Psoas muscle (tissue), 7 donors: ENCODE measurements at regions not wholly inside any gene's neighbourhood (a gene's known extent, or its start where the extent isn't known, plus 50 kb on each side); places are given as distances from the start of the nearest gene placed in this dataset.

Experiments
- ATAC-seq, 4 donors: fragments of 200-7000 bp; cut with Tn5 transposase; one replicate each; pipeline ENCODE4 v1.9.1; 2020; ENCODE audit warnings: moderate library complexity in 3 of 4, mild to moderate bottlenecking in 2 of 4
- DNase-seq, 2 donors: peaks; one replicate each; pipeline ENCODE4 v3.0.0-alpha.2; 2020
- H3K27ac ChIP-seq: fragments of 200-600 bp; one replicate; pipeline ENCODE4 v1.8.0; 2022
- H3K27me3 ChIP-seq, 3 donors: fragments of 200-600 bp in 1 of 3; one replicate each; pipeline versions ENCODE4 v1.6.1 to v1.8.0; 2013 to 2022; ENCODE audit warnings: low read length in 2 of 3, mild to moderate bottlenecking in 2 of 3, moderate library complexity in 1 of 3; ENCODE audit not compliant: insufficient read depth in 3 of 3
- H3K36me3 ChIP-seq, 2 donors: fragments of 200-600 bp in 1 of 2; one replicate each; pipeline versions ENCODE4 v1.6.1 to v1.8.0; 2013 to 2022; ENCODE audit warnings: low read depth in 1 of 2, mild to moderate bottlenecking in 1 of 2, moderate library complexity in 1 of 2; ENCODE audit not compliant: insufficient read depth in 1 of 2
- H3K4me1 ChIP-seq: fragments of 200-600 bp; one replicate; pipeline ENCODE4 v1.8.0; 2022
- H3K4me3 ChIP-seq: fragments of 200-600 bp; one replicate; pipeline ENCODE4 v1.8.0; 2022; ENCODE audit warnings: mild to moderate bottlenecking
- H3K9me3 ChIP-seq: fragments of 200-600 bp; one replicate; pipeline ENCODE4 v1.8.0; 2022
- WGBS, 3 donors: extraction: QIAGEN DNeasy Blood & Tissue Kit; methylation state at CpG; one replicate each; pipeline versions ENCODE4 v1.1.6 to v1.1.7; 2013; 5-methylcytosine and 5-hydroxymethylcytosine counted together
- intact Hi-C, 2 donors: fragments of 100-400 bp; cut with DNase I; formaldehyde crosslinking; loops; one replicate each; pipeline versions ENCODE4 v1.11.0 to v1.14.2; 2022
- TF ChIP-seq, protein P1 (sequence below): fragments of 200-600 bp; IDR thresholded peaks from one replicate; pipeline ENCODE4 v1.8.0; 2022; ENCODE audit warnings: antibody characterized with exemption
- donor health status: healthy with polysubstance abuse.
- donor health status: DM: no; HTN: no; CAD: no; lungs with moderate emphysema.
- donor health status: Bipolar disorder and iron deficiency.
- donor health status: healthy.
- donor health status: DM: yes; HTN: yes; CAD: no.
- donor health status: DM: no; HTN: no; CAD: no.
- donor health status: DM: yes; HTN: yes; CAD: no.

DNA sequence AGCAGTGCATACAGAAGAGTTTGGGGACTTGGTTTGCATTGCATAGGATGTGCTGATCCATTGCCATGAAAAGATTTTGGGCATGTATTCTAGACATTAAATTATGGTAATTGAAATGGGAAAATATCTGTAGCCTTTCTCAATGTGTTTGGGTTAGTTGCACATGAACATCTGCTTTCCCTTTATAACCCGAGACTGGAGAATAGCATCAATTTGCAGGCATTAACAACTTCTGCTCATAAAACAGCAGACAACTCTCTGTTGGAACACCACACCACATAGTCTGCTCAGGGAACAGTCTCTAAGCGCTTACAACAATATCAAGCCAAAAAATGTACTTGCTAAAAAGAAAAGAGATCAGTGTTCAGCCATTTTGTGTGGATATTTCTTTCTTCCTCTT lies 1391.1 kb upstream of the LRRTM3 start:
- no peaks in the 10 kb centered on the region for H3K36me3 ChIP-seq
- no peak overlapping the region for H3K27ac ChIP-seq
- no peaks in the 10 kb centered on the region for H3K4me1 ChIP-seq
- no peak overlapping the region for H3K4me3 ChIP-seq
- TF ChIP-seq, protein P1, sequence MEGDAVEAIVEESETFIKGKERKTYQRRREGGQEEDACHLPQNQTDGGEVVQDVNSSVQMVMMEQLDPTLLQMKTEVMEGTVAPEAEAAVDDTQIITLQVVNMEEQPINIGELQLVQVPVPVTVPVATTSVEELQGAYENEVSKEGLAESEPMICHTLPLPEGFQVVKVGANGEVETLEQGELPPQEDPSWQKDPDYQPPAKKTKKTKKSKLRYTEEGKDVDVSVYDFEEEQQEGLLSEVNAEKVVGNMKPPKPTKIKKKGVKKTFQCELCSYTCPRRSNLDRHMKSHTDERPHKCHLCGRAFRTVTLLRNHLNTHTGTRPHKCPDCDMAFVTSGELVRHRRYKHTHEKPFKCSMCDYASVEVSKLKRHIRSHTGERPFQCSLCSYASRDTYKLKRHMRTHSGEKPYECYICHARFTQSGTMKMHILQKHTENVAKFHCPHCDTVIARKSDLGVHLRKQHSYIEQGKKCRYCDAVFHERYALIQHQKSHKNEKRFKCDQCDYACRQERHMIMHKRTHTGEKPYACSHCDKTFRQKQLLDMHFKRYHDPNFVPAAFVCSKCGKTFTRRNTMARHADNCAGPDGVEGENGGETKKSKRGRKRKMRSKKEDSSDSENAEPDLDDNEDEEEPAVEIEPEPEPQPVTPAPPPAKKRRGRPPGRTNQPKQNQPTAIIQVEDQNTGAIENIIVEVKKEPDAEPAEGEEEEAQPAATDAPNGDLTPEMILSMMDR: no peak
- peaks cover 4% of the 10 kb centered on the region for H3K9me3 ChIP-seq
- no peak for ATAC-seq
- 51 to 55% (median 52%) methylated on average over 2 of the region's 2 CpGs for WGBS, 3 donors
- no peaks in the 10 kb centered on the region for H3K27me3 ChIP-seq
- intact Hi-C loops: no loop called here
- DNase-seq: no peak

DNA sequence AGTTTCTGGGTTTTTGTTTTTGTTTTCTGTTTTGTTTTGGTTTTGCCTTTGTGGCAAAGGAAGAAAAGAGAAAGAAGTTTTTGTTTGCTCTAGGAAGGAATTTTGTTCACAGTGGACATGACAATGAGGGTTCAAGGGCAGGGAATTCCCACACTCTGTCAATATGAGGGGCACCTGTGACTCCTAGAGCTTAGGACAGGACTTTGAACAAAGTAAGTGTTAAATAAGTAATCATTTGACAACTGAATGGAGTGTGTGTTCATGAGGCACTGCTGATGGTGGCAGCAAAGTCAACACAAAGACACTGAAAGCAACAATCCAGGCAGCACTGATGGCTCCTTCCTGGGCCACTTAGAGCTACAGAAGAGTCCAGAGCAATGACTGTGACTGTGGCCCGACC lies 1381.1 kb upstream of the LRRTM3 start:
- WGBS, 3 donors: 83 to 94% (median 91%) methylated on average over 1 of the region's 1 CpG
- H3K4me1 ChIP-seq: no peaks in the 10 kb centered on the region
- no peaks in the 10 kb centered on the region for H3K36me3 ChIP-seq
- H3K9me3 ChIP-seq: no peaks in the 10 kb centered on the region
- H3K27ac ChIP-seq: no peak overlapping the region
- no peak for DNase-seq
- no peak for ATAC-seq
- TF ChIP-seq, protein P1: no peak
- no peaks in the 10 kb centered on the region for H3K27me3 ChIP-seq
- intact Hi-C loops: no loop called here
- H3K4me3 ChIP-seq: no peak overlapping the region

DNA sequence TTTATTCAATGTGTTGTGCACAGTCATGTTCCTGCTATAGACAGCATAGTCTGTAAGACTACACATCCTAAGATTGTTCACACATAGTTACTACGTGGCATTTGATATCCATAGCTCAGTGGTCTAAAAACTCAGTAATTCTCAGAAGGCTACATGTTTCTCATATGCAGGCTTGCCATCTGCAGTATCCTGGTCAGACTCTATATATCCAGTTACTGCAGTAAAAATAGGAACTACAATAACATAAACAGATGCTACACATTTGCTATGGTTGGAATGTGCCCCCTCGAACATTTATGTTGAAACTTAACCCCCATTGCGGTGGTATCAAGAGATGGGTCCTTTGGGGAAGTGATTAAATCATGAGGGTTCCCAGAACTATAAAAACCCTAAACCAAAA lies 1377.8 kb upstream of the LRRTM3 start:
- 24 to 37% (median 32%) methylated on average over 3 of the region's 3 CpGs for WGBS, 3 donors
- TF ChIP-seq, protein P1: no peak

DNA sequence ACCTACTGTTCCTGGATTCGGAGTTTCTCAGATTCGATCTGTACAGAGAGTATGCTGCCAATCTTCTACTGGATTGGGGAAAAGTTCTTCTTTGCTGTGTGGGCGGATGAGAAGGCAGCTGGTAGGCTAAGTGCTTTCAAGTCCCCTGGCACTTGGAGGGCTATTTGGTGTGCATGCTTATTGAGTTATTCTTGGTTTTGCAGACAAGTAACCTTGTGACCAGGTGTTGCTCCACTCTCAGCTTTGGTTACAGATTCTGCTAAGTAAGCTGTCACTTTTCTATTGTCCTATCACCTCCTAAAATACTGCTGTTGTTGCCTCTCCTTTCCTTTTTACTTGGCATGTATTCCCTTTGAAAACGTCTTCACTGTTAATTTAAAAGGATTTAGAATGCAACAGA lies 1375.1 kb upstream of the LRRTM3 start:
- no peak for ATAC-seq
- intact Hi-C loops: no loop called here

More for the DNA sequence above, 1377.8 kb upstream of the LRRTM3 start:
- Histone ChIP-seq H3K9me3 (no peaks in the 10 kb centered on the region), H3K4me3 (no peak overlapping the region), H3K36me3 (no peaks in the 10 kb centered on the region), H3K27me3 (no peaks in the 10 kb centered on the region), H3K4me1 (no peaks in the 10 kb centered on the region), H3K27ac (no peak overlapping the region)
- DNase-seq (no peak), ATAC-seq (no peak)
- intact Hi-C loops: no loop called here

DNA sequence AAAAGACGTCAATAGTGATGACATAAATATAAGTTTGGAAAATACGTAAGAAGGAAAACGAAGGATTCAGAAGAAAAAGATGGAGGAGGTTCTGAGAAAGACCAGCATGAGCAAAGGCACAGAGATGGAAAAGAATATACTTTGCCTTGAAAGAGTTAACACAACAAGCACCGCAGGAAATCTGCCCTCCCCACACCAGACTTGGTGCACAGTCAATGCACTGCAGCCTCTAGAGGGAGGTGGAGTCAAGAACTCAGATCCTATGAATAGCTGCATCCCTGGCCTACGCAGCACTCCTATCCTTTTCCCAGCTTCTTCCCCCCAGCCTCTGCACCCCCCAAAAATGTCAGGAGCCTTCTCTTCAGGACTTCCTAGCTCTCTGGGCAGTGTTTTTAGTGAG lies 1370.6 kb upstream of the LRRTM3 start:
- no peak overlapping the region for H3K4me3 ChIP-seq
- intact Hi-C loops: no loop called here
- H3K4me1 ChIP-seq: no peaks in the 10 kb centered on the region
- WGBS, 3 donors: 75 to 89% (median 80%) methylated on average over 5 of the region's 5 CpGs
- H3K27ac ChIP-seq: no peak overlapping the region
- TF ChIP-seq, protein P1: no peak
- DNase-seq (no peak), ATAC-seq (no peak)
- no peaks in the 10 kb centered on the region for H3K27me3 ChIP-seq
- no peaks in the 10 kb centered on the region for H3K9me3 ChIP-seq
- no peaks in the 10 kb centered on the region for H3K36me3 ChIP-seq

More for the DNA sequence above, 1375.1 kb upstream of the LRRTM3 start:
- Histone ChIP-seq H3K4me3 (no peak overlapping the region), H3K36me3 (no peaks in the 10 kb centered on the region), H3K4me1 (no peaks in the 10 kb centered on the region), H3K27me3 (no peaks in the 10 kb centered on the region), H3K9me3 (no peaks in the 10 kb centered on the region), H3K27ac (no peak overlapping the region)
- TF ChIP-seq, protein P1: no peak
- no peak for DNase-seq
- 49 to 54% (median 53%) methylated on average over 4 of the region's 4 CpGs for WGBS, 3 donors
